B cell (primary cell): ENCODE measurements at regions not wholly inside any gene's neighbourhood (a gene's known extent, or its start where the extent isn't known, plus 50 kb on each side); places are given as distances from the start of the nearest gene placed in this dataset.

Experiments used
- ATAC-seq: fragments of 200-7000 bp; cut with Tn5 transposase; one replicate; pipeline ENCODE4 v1.10.0; 2021; ENCODE audit warnings: low read depth, mild to moderate bottlenecking, moderate number of reproducible peaks, moderate library complexity
- CTCF ChIA-PET: fragments of 350-600 bp; sonication (Branson Sonifier 250); formaldehyde crosslinking; loops from one replicate; lab custom pipeline; 2021; ENCODE audit warnings: antibody characterized with exemption, inconsistent platforms; lab: Charles Lee
- POLR2A ChIA-PET: fragments of 350-600 bp; sonication (Branson Sonifier 250); formaldehyde crosslinking; loops from one replicate; lab custom pipeline; 2021; ENCODE audit warnings: antibody characterized with exemption; lab: Charles Lee
- DNase-seq: peaks from one replicate; pipeline ENCODE4 v3.0.0; 2013
- H2AFZ ChIP-seq: 2 replicates; pipeline ENCODE4 v1.6.1; 2012; ENCODE audit warnings: mild to moderate bottlenecking, low read depth, low read length; ENCODE audit not compliant: insufficient read depth, poor library complexity, severe bottlenecking
- H3K27ac ChIP-seq, 2 donors: 1 replicate in 1 of 2; 2 replicates in 1 of 2; pipeline ENCODE4 v1.5.1; 2012 to 2013; ENCODE audit warnings: low read length in 2 of 2, mild to moderate bottlenecking in 2 of 2, moderate library complexity in 1 of 2
- H3K27me3 ChIP-seq, 4 experiments: fragments of 200-600 bp in 1 of 4; sonication (generic) in 1 of 4; replicated peaks in 1 of 4; 1 replicate in 2 of 4; 2 replicates in 2 of 4; pipeline versions ENCODE4 v1.6.1 to v1.7.0; 2013 to 2016; ENCODE audit warnings: low read length in 3 of 4, mild to moderate bottlenecking in 2 of 4, mixed read lengths in 1 of 4, moderate library complexity in 1 of 4; ENCODE audit not compliant: insufficient read depth in 4 of 4, control insufficient read depth in 3 of 4; ENCODE audit errors: control extremely low read depth in 1 of 4
- H3K36me3 ChIP-seq, 2 experiments: replicated peaks in 1 of 2; 1 replicate in 1 of 2; 2 replicates in 1 of 2; pipeline versions ENCODE4 v1.6.1 to v1.7.1; 2013; ENCODE audit warnings: low read length in 1 of 2; ENCODE audit not compliant: insufficient read depth in 2 of 2, control insufficient read depth in 1 of 2; ENCODE audit errors: control extremely low read depth in 1 of 2, extremely low read depth in 1 of 2
- H3K4me1 ChIP-seq, 2 donors: fragments of 200-600 bp in 1 of 2; sonication (generic) in 1 of 2; 1 replicate in 1 of 2; 2 replicates in 1 of 2; pipeline versions ENCODE4 v1.5.1 to v1.6.1; 2013 to 2017; ENCODE audit warnings: low read length in 2 of 2; ENCODE audit not compliant: control insufficient read depth in 2 of 2, insufficient read depth in 2 of 2
- H3K4me2 ChIP-seq: replicated peaks from 2 replicates; pipeline ENCODE3; 2012; ENCODE audit warnings: mild to moderate bottlenecking, low read depth, low read length; ENCODE audit not compliant: poor library complexity, severe bottlenecking
- H3K4me3 ChIP-seq, 5 experiments: fragments of 200-600 bp in 1 of 5; sonication (generic) in 1 of 5; 1 replicate in 3 of 5; 2 replicates in 2 of 5; pipeline versions ENCODE4 v1.5.1 to v1.7.0; 2011 to 2016; ENCODE audit warnings: low read length in 4 of 5, mild to moderate bottlenecking in 4 of 5, low read depth in 2 of 5, control low read depth in 1 of 5, moderate library complexity in 1 of 5; ENCODE audit not compliant: insufficient read depth in 1 of 5; ENCODE audit errors: control extremely low read depth in 1 of 5, extremely low read depth in 1 of 5
- H3K79me2 ChIP-seq: fragments of 200-600 bp; sonication (generic); one replicate; pipeline ENCODE4 v1.6.0; 2016; ENCODE audit warnings: low read length; ENCODE audit not compliant: control insufficient read depth, insufficient read depth
- H3K9ac ChIP-seq: fragments of 200-600 bp; sonication (generic); 2 replicates; pipeline ENCODE4 v1.6.1; 2017; ENCODE audit warnings: mild to moderate bottlenecking, low read length, moderate library complexity
- H3K9me3 ChIP-seq, 3 donors: one replicate each; pipeline versions ENCODE4 v1.6.1 to v1.7.1; 2013; ENCODE audit warnings: low read length in 2 of 3; ENCODE audit not compliant: control insufficient read depth in 2 of 3, insufficient read depth in 1 of 3; ENCODE audit errors: control extremely low read depth in 1 of 3
- H4K20me1 ChIP-seq: 2 replicates; pipeline ENCODE4 v1.6.0; 2012; ENCODE audit warnings: mild to moderate bottlenecking, low read length; ENCODE audit not compliant: insufficient read depth, control insufficient read depth, poor library complexity, severe bottlenecking
- H3K27ac Mint-ChIP-seq: one replicate; pipeline ENCODE4 v1.8.0; 2021; ENCODE audit warnings: mixed read lengths
- H3K27me3 Mint-ChIP-seq: one replicate; pipeline ENCODE4 v1.8.0; 2021; ENCODE audit warnings: mixed read lengths
- H3K4me1 Mint-ChIP-seq: one replicate; pipeline ENCODE4 v1.8.0; 2021; ENCODE audit warnings: mixed read lengths
- H3K4me3 Mint-ChIP-seq: one replicate; pipeline ENCODE4 v1.8.0; 2021; ENCODE audit warnings: mixed read lengths
- H3K9me3 Mint-ChIP-seq: one replicate; pipeline ENCODE4 v1.8.0; 2022; ENCODE audit warnings: mixed read lengths; ENCODE audit not compliant: insufficient read depth
- EZH2 ChIP-seq: IDR thresholded peaks from 2 replicates; pipeline ENCODE4 v1.6.1; 2012; ENCODE audit warnings: borderline replicate concordance, low read depth, mild to moderate bottlenecking, moderate library complexity, low read length; ENCODE audit not compliant: insufficient read depth, poor library complexity, severe bottlenecking
- WGBS: methylation state at CpG from one replicate; pipeline ENCODE4 v1.1.5; 2013; ENCODE audit warnings: missing lambda C conversion rate; ENCODE audit not compliant: insufficient coverage; 5-methylcytosine and 5-hydroxymethylcytosine counted together
- intact Hi-C: fragments of 100-400 bp; cut with micrococcal nuclease; formaldehyde crosslinking; loops from one replicate; pipeline ENCODE4 v1.10.0; 2022
- TF ChIP-seq, protein P1 (sequence below): fragments of 200-600 bp; IDR thresholded peaks from one replicate; pipeline ENCODE4 v1.8.0; 2022; ENCODE audit warnings: antibody characterized with exemption, mild to moderate bottlenecking

DNA sequence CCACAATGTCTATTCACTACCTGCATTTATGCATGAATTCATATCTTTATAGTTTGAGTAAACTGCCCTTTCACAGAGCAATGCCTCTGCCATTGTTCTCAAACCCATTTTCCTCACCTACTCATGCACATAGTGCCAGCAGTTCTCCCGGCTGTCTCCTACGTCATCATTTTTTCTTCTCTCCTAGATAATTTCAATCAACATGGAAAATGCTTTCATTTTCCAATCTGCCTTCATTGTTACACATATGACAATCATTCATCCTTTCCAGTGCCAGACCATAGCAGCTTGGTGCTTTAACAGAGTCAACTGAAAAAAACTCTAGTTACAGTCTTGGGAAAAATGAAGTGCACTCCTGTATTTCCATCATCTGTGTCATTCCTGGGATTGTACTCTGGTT, 514.8 kb upstream of the CTNND2 start:
- POLR2A ChIA-PET, result no interaction called here
- no peaks in the 10 kb centered on the region for H3K9me3 Mint-ChIP-seq
- H3K27ac ChIP-seq, result no peak overlapping the region
- ATAC-seq, result no peak
- no peak overlapping the region for H3K9ac ChIP-seq
- CTCF ChIA-PET, result no interaction called here
- intact Hi-C loops, result no loop called here
- H3K27me3 Mint-ChIP-seq, result no peaks in the 10 kb centered on the region
- H3K4me2 ChIP-seq, result no peak overlapping the region
- no peak for DNase-seq
- no peaks in the 10 kb centered on the region for H3K4me1 Mint-ChIP-seq
- H3K79me2 ChIP-seq, result no peaks in the 10 kb centered on the region
- WGBS, result 76% methylated on average over 2 of the region's 2 CpGs
- H3K36me3 ChIP-seq, result no peaks in the 10 kb centered on the region
- H3K4me1 ChIP-seq, result no peaks in the 10 kb centered on the region
- H3K27ac Mint-ChIP-seq, result no peak overlapping the region
- H3K4me3 ChIP-seq, result no peak overlapping the region
- TF ChIP-seq EZH2, result no peak
- TF ChIP-seq, protein P1, sequence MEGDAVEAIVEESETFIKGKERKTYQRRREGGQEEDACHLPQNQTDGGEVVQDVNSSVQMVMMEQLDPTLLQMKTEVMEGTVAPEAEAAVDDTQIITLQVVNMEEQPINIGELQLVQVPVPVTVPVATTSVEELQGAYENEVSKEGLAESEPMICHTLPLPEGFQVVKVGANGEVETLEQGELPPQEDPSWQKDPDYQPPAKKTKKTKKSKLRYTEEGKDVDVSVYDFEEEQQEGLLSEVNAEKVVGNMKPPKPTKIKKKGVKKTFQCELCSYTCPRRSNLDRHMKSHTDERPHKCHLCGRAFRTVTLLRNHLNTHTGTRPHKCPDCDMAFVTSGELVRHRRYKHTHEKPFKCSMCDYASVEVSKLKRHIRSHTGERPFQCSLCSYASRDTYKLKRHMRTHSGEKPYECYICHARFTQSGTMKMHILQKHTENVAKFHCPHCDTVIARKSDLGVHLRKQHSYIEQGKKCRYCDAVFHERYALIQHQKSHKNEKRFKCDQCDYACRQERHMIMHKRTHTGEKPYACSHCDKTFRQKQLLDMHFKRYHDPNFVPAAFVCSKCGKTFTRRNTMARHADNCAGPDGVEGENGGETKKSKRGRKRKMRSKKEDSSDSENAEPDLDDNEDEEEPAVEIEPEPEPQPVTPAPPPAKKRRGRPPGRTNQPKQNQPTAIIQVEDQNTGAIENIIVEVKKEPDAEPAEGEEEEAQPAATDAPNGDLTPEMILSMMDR, result no peak
- H3K9me3 ChIP-seq, result peaks cover 0 to 10% (median 2%) of the 10 kb centered on the region in 3 donors
- no peak overlapping the region for H2AFZ ChIP-seq
- H3K4me3 Mint-ChIP-seq, result no peak overlapping the region
- no peaks in the 10 kb centered on the region for H4K20me1 ChIP-seq
- H3K27me3 ChIP-seq, result no peaks in the 10 kb centered on the region

DNA sequence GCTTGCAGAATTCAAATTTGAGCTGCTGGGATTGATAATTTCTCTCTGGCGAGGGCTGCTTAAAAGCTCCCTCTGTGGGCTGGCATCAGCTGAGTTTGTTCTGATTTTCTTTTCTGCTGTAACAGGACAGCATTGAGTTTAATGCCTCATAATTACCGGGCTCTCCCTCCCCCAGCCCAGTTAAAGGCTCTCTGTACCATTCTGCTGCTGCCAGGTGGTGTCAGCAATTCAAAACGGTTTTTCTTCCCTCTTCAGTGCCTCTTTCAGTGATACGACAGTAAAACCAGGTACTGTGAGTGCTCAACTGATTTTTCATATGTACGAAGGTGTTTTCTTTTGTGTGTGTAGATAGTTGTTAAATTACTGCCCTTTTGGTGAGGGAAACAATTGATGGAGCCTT, 509.3 kb upstream of the CTNND2 start:
- H3K79me2 ChIP-seq, result no peaks in the 10 kb centered on the region
- Mint-ChIP-seq H3K4me1 (no peaks in the 10 kb centered on the region), H3K27me3 (no peaks in the 10 kb centered on the region), H3K4me3 (no peak overlapping the region), H3K27ac (no peak overlapping the region), H3K9me3 (no peaks in the 10 kb centered on the region)
- no peak overlapping the region for H3K4me3 ChIP-seq
- ChIA-PET POLR2A (no interaction called here), CTCF (no interaction called here)
- H3K9ac ChIP-seq, result no peak overlapping the region
- H3K4me1 ChIP-seq, result no peaks in the 10 kb centered on the region
- no peak overlapping the region for H3K27ac ChIP-seq
- H3K9me3 ChIP-seq, result peaks cover 0 to 13% (median 0%) of the 10 kb centered on the region in 3 donors
- no peaks in the 10 kb centered on the region for H4K20me1 ChIP-seq
- DNase-seq (no peak), ATAC-seq (no peak)
- intact Hi-C loops, result no loop called here
- TF ChIP-seq, protein P1, result no peak
- no peak for TF ChIP-seq EZH2
- H3K27me3 ChIP-seq, result no peaks in the 10 kb centered on the region
- no peaks in the 10 kb centered on the region for H3K36me3 ChIP-seq
- WGBS, result 75% methylated on average over 2 of the region's 5 CpGs
- no peak overlapping the region for H2AFZ ChIP-seq
- no peak overlapping the region for H3K4me2 ChIP-seq
